ENCODE measurements at regions not wholly inside any gene's neighbourhood (a gene's known extent, or its start where the extent isn't known, plus 50 kb on each side); places are given as distances from the start of the nearest gene placed in this dataset.

DNA sequence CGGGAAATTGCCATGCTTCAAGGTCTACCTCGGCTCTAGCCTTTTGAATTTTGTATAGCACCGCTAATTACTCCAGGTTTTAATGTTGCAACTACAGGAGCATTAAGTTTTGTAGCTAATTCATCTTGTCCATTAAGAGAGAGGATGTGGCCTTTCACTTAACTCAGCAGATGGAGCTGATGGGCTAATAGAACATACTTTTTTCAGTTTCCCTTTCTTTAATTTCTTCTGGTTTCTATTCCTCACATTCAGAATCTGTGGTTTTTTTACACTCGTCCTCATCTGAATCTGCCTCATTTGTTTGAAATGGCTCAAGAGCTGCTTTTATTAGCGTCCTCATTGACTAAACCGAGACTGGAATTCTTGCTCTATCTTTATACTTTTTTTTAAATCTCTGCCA, 2085.7 kb upstream of the C9orf72 start:
- DNase-seq: no peak

GRCh38 chr9:29659736-29660135, 2086.5 kb upstream of the C9orf72 start:
- DNase-seq: no peak

- no peak for DNase-seq
These were observed 2095.5 kb upstream of the C9orf72 start for GRCh38 chr9:29668732-29669131.

DNA sequence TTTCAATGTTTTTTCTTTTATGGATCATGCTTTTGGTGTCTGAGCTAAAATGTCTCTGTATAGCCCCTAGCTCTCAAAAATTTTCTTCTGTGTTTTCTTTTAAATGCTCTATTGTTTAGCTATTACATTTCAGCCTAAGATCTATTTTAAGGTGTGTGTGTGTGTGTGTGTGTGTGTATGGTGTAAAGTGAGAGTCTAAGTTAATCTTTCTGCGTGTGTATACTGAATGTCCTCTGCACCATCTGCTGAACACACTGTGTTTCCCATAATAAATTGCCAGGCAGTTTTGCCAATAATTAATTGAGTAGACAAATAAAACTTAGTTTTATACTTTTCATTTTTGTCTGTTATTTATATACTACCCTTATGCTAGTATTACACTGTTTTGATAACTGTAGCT, 2096.3 kb upstream of the C9orf72 start:
- no peak for DNase-seq

GRCh38 chr9:29685531-29685930, 2112.2 kb upstream of the C9orf72 start:
- no peak for DNase-seq

DNA sequence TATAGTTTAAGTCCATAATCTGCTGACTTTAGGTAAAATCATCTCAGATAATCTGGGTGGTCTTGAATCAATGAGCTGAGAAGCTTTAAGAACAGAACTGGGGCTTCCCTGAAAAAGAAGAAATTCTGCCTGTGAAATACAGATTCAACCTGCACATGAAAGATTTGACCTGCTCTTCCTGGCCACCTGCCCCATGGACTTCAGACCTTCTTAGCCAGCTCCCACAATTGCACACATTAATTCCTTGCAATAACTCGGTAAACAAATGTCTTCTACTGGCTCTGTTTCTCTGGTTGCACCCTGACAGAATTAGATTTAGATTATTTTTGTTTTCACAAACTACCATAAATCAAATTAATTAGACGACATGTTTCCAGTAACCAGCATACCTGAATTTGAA, 2117.9 kb upstream of the C9orf72 start:
- DNase-seq: no peak

DNA sequence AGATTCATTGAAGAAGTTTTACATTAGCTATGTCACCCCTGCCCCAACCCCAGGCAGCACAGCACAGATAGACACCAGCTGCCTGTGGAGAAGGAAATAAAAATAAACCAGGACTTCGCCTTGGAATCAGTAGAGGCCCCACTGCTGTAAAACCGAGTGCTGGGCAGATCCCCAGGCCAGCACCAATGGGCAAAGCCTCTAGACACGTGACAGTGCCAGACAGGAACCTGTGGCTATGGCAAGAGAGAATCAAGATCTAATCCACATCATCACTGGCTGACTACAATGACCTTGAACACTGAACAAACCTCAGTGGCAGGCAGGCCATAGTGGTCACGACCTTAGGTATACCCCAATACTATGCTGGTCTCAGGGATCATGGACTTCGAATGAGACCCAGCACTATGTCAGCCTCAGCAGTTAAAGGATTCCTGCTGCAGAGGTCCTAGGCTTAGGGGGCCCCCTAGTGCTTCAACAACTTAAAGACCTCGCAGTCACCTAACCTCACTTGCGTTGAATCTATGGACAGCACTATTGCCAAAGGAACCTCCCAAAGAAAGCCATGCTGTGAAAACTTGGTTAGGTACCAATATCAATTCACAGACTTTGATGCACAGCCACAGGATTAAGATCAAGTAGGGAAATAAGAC, 2118.6 kb upstream of the C9orf72 start:
- peak; percentile 19 for DNase-seq

GRCh38 chr9:29697011-29697410, 2123.7 kb upstream of the C9orf72 start:
- no peak for DNase-seq

DNA sequence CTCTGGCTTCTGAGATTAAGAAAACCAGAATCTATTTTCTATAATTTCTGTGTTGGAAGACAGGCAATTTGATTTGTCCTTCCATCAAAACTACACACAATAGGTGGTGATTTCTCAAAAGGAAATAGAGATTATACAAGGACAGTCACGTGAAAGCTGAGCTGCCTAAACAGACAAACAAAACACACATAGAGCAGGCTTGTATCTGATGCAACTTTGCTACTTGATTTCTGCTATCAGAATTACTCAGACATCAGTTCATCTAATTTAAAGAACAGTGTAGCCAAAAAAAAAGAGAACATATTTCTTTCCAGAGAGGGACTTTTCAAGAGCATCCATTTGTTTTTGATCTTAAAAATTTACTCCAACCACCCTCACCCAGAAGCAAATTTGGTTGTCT, 2128.3 kb upstream of the C9orf72 start:
- no peak for DNase-seq

DNA sequence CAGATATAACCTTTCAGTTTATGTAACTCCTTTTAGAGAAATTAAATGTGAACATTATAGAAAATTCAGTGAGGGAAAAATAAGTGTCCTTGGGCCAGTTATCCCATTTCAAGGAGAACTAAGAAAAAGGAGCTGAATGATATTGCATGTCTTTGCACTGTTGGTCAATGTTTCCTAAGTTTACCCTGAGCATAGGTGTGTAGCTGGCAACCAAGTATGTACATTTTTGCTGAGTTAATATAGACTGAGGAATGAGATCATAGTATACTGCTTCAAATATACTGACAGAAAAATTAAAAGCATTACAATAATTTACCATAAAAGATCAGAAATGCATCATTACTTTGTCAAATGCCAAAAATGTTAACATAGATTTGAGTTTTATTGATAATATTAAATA, 2128.7 kb upstream of the C9orf72 start:
- no peak for DNase-seq

GRCh38 chr9:29714860-29715259, 2141.6 kb upstream of the C9orf72 start:
- no peak for DNase-seq

- no peak for DNase-seq
These were observed 2144.3 kb upstream of the C9orf72 start for GRCh38 chr9:29717631-29718030.

DNA sequence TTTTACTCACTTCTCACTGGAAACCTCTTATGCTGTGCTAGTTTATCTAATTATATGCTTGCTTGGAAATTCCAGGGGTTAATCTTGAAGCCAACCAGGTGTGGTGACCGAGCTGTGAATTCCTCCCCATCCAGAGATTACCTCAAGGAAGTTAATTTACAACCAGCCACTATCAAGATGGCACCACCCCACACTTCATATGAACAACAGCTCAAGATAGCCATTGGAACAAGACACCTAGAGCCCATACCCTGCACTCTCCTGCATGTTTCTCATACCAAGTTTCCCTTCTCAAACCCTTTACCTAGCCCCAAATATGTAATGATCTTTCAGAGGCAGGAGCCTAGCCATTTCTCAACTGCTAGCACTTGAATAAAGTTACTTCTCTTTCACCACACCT, 2156.9 kb upstream of the C9orf72 start:
- DNase-seq: no peak

- DNase-seq: peak; percentile 8
These were observed 2167.2 kb upstream of the C9orf72 start for GRCh38 chr9:29740518-29740917.

- no peak for DNase-seq
These were observed 2167.9 kb upstream of the C9orf72 start for GRCh38 chr9:29741169-29741568.

GRCh38 chr9:29750062-29750461, 2176.8 kb upstream of the C9orf72 start:
- DNase-seq: no peak

- DNase-seq: no peak
These were observed 2177.9 kb upstream of the C9orf72 start for GRCh38 chr9:29751226-29751625.

- no peak for DNase-seq
These were observed 2180.4 kb upstream of the C9orf72 start for GRCh38 chr9:29753638-29754037.

GRCh38 chr9:29769019-29769418, 2195.7 kb upstream of the C9orf72 start:
- no peak for DNase-seq

DNA sequence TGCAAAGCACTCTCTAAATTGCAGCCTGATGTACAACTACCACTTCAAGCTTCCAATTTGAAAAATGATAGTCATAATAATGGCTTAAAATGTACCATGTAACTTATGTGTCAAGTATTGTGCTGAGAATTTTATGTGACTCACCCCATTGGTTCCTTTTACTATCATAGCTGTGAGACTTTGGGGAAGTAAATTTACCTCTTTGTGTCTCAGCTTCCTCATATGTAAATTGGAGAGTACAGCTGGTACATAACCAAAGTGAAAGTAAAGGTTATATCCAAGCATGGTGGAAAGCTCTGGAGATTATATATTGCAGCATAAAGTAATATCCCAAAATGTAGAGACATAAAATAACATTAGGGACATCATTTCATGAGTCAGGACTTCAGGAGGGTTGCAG, 2200.4 kb upstream of the C9orf72 start:
- DNase-seq: no peak

GRCh38 chr9:29775491-29775890, 2202.2 kb upstream of the C9orf72 start:
- DNase-seq: no peak

DNA sequence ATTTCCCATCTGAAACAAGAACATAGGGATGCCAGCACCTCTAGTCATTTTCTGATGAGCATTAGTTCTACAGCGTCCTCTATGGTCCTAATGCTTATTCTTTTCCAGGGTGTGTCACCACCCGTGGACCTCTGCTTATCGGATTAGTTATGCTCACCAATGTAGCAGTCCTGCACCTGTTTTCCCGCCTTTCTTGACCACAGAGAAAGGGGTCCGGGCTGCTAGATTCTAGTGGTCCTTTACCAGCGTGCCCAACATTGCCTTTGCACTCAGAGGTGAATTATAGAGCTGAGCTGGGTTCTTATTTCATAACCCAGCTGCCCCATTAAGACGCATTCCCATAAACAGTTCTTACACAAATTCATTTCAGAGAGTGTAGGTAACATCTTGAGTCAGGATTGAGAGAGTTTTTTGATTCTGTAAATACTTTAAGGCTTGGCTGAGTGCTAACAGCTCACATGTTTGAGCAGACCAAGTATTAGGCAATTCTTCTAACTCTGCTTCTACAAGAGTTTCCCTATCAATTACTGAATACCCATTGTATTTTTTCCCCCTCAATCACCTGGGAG, 2205.1 kb upstream of the C9orf72 start:
- DNase-seq: no peak

- no peak for DNase-seq
These were observed 2220.7 kb upstream of the C9orf72 start for GRCh38 chr9:29793970-29794369.

- no peak for DNase-seq
These were observed 2223.1 kb upstream of the C9orf72 start for GRCh38 chr9:29796291-29796952.

DNA sequence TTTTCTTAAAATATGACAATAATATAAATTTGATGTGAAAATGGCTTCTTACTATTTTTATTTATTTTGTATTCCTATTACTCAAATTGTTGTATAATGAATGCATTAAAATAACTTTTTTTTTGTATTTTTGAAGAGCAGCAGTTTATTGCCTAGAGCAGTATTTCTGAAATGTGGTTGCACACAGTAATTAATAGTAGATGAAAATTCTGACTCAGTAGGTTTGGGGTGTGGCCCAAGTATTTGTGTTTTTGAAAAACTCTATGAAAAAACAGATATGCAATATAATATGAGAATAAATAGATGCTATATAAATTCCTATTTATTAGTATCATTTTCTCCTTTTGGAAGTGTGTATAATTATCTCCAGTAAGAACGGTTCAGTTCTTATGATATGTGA, 2225.3 kb upstream of the C9orf72 start:
- DNase-seq: no peak
